ENCODE measurements at regions not wholly inside any gene's neighbourhood (a gene's known extent, or its start where the extent isn't known, plus 50 kb on each side); places are given as distances from the start of the nearest gene placed in this dataset.

DNA sequence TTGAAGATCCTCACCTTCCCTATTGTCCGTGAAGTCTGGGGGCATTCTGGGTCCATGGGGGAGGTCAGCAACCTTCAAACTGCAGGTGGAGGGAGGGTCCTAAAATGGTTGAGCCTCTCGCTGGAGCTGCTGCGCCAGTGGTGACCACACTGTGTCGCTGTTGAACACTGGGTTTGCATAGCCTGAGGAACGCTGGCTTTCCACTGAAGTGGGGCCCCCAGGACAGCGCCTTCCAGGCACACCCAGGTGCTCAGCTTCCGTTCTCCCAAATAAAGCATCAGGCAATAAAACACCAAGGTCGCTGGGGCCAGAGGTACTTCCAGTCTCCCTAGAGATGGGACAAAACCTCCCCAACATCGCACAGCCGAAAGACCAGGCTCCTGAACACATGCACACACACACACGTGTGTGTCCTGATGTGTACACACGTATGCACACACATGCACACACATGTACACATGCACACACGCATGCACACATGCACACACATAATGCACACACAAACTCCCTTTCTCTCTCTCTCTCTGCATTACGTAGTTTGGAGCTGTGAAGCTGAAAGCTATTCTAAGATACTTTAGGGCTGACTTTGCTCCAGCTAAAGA lies 120.6 kb downstream of the IRF8 start:
- peaks cover 0 to 17% (median 5%) of the 10 kb centered on the region in 3 donors for H3K27me3 ChIP-seq
- H3K4me1 ChIP-seq, result no peaks in the 10 kb centered on the region
- H3K36me3 ChIP-seq, result no peaks in the 10 kb centered on the region
- intact Hi-C loops (cut with DNase I; ENCODE audit: low total_unique reads), result no loop called here
- peaks cover 0 to 30% (median 19%) of the 10 kb centered on the region in 4 donors for H3K9me3 ChIP-seq
- no peak for DNase-seq
- no peak overlapping the region for H3K27ac ChIP-seq
- no peak for TF ChIP-seq CTCF (IDR thresholded peaks at IDR 0.05)
- TF ChIP-seq POLR2AphosphoS5 (IDR thresholded peaks at IDR 0.05), result no peak
- TF ChIP-seq EP300 (IDR thresholded peaks at IDR 0.05), result no peak
- no peak for TF ChIP-seq POLR2A (IDR thresholded peaks at IDR 0.05)
- no peak overlapping the region for H3K4me3 ChIP-seq
- WGBS, 5 donors, result 59 to 74% (median 63%) methylated on average over 14 of the region's 14 CpGs

GRCh38 chr16:86020971-86021370 lies 122.0 kb downstream of the IRF8 start:
- H3K9me3 ChIP-seq, result peaks cover 0 to 36% (median 28%) of the 10 kb centered on the region in 4 donors
- 64 to 93% (median 82%) methylated on average over 6 to 7 of the region's 7 CpGs for WGBS, 5 donors
- H3K4me1 ChIP-seq, result no peaks in the 10 kb centered on the region
- H3K27ac ChIP-seq, result no peak overlapping the region
- H3K36me3 ChIP-seq, result no peaks in the 10 kb centered on the region
- no peak overlapping the region for H3K4me3 ChIP-seq
- peaks cover 0 to 17% (median 5%) of the 10 kb centered on the region in 3 donors for H3K27me3 ChIP-seq
- DNase-seq, result no peak
- intact Hi-C loops (cut with DNase I; ENCODE audit: low total_unique reads), result no loop called here
- no peak for TF ChIP-seq CTCF (IDR thresholded peaks at IDR 0.05)
- TF ChIP-seq POLR2A (IDR thresholded peaks at IDR 0.05), result no peak
- no peak for TF ChIP-seq POLR2AphosphoS5 (IDR thresholded peaks at IDR 0.05)
- no peak for TF ChIP-seq EP300 (IDR thresholded peaks at IDR 0.05)

DNA sequence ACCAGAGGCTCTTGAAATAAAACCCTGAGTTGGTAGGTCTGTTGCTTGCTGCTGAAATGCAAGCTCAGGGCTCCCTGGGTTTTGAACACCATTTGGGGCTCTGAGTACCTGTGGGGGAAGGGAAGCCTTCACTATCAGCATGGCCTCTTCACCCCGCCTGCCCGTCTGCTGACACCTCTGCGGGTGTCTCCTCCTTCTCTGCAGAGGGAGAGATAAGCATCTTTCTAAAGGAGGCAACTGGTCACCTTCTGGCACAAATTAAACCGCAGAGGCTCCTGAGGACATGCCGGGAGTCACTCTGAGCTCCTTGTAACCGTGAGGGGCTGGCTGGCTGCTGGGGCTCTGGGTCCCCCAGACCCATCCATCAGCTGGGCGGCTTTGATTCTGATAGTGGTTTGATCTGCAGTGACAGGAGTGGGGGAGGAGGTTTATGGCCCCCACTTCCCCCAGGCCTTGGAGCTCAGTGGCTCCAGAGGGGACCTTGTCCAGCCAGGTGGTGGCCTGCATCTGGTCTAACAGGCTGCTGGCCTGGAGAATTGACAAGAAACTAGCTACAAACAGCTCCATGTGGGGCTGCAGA lies 123.5 kb downstream of the IRF8 start:
- no peak overlapping the region for H3K27ac ChIP-seq
- TF ChIP-seq EP300 (IDR thresholded peaks at IDR 0.05) (no peak), CTCF (IDR thresholded peaks at IDR 0.05) (no peak), POLR2A (IDR thresholded peaks at IDR 0.05) (no peak), POLR2AphosphoS5 (IDR thresholded peaks at IDR 0.05) (no peak)
- no peak overlapping the region for H3K4me3 ChIP-seq
- WGBS, 5 donors, result 66 to 78% (median 71%) methylated on average over 7 of the region's 7 CpGs
- peaks cover 0 to 6% (median 0%) of the 10 kb centered on the region in 4 donors for H3K4me1 ChIP-seq
- H3K27me3 ChIP-seq, result peaks cover 0 to 28% (median 5%) of the 10 kb centered on the region in 3 donors
- peaks cover 0 to 36% (median 28%) of the 10 kb centered on the region in 4 donors for H3K9me3 ChIP-seq
- intact Hi-C loops (cut with DNase I; ENCODE audit: low total_unique reads), result no loop called here
- H3K36me3 ChIP-seq, result no peaks in the 10 kb centered on the region
- DNase-seq, result no peak

DNA sequence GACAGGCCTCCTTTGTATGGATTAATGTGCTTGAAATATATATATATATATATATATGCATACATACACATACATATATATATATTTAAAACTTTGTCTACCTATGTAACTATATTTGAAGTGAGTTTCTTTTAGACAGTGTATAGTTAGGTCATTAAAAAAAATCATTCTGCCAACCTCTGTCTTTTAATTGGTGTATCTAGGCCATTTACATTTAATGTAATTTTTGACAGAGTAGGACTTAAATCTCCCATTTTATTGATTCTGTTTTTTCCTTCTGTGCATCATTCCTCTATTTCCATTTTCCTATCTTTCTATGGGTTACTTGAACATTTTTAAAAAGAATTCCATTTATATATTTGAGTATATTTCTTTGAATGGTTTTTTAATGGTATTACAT lies 125.2 kb downstream of the IRF8 start:
- H3K27me3 ChIP-seq, result peaks cover 0 to 29% (median 5%) of the 10 kb centered on the region in 3 donors
- H3K27ac ChIP-seq, result no peak overlapping the region
- TF ChIP-seq POLR2AphosphoS5 (IDR thresholded peaks at IDR 0.05) (no peak), EP300 (IDR thresholded peaks at IDR 0.05) (no peak), CTCF (IDR thresholded peaks at IDR 0.05) (no peak), POLR2A (IDR thresholded peaks at IDR 0.05) (no peak)

More for the DNA sequence above, 125.2 kb downstream of the IRF8 start:
- H3K4me1 ChIP-seq, result peaks cover 0 to 11% (median 3%) of the 10 kb centered on the region in 4 donors
- H3K36me3 ChIP-seq, result no peaks in the 10 kb centered on the region
- H3K4me3 ChIP-seq, result no peak overlapping the region
- DNase-seq, result no peak
- intact Hi-C loops (cut with DNase I; ENCODE audit: low total_unique reads), result no loop called here
- peaks cover 0 to 36% (median 27%) of the 10 kb centered on the region in 4 donors for H3K9me3 ChIP-seq
